B cell (primary cell): ENCODE measurements at regions not wholly inside any gene's neighbourhood (a gene's known extent, or its start where the extent isn't known, plus 50 kb on each side); places are given as distances from the start of the nearest gene placed in this dataset.

ENCODE experiments used
- ATAC-seq: fragments of 200-7000 bp; cut with Tn5 transposase; one replicate; pipeline ENCODE4 v1.10.0; 2021; ENCODE audit warnings: low read depth, mild to moderate bottlenecking, moderate number of reproducible peaks, moderate library complexity
- CTCF ChIA-PET: fragments of 350-600 bp; sonication (Branson Sonifier 250); formaldehyde crosslinking; loops from one replicate; lab custom pipeline; 2021; ENCODE audit warnings: antibody characterized with exemption, inconsistent platforms; lab: Charles Lee
- POLR2A ChIA-PET: fragments of 350-600 bp; sonication (Branson Sonifier 250); formaldehyde crosslinking; loops from one replicate; lab custom pipeline; 2021; ENCODE audit warnings: antibody characterized with exemption; lab: Charles Lee
- DNase-seq: peaks from one replicate; pipeline ENCODE4 v3.0.0; 2013
- H2AFZ ChIP-seq: 2 replicates; pipeline ENCODE4 v1.6.1; 2012; ENCODE audit warnings: mild to moderate bottlenecking, low read depth, low read length; ENCODE audit not compliant: insufficient read depth, poor library complexity, severe bottlenecking
- H3K27ac ChIP-seq, 2 donors: 1 replicate in 1 of 2; 2 replicates in 1 of 2; pipeline ENCODE4 v1.5.1; 2012 to 2013; ENCODE audit warnings: low read length in 2 of 2, mild to moderate bottlenecking in 2 of 2, moderate library complexity in 1 of 2
- H3K27me3 ChIP-seq, 4 experiments: fragments of 200-600 bp in 1 of 4; sonication (generic) in 1 of 4; replicated peaks in 1 of 4; 1 replicate in 2 of 4; 2 replicates in 2 of 4; pipeline versions ENCODE4 v1.6.1 to v1.7.0; 2013 to 2016; ENCODE audit warnings: low read length in 3 of 4, mild to moderate bottlenecking in 2 of 4, mixed read lengths in 1 of 4, moderate library complexity in 1 of 4; ENCODE audit not compliant: insufficient read depth in 4 of 4, control insufficient read depth in 3 of 4; ENCODE audit errors: control extremely low read depth in 1 of 4
- H3K36me3 ChIP-seq, 2 experiments: replicated peaks in 1 of 2; 1 replicate in 1 of 2; 2 replicates in 1 of 2; pipeline versions ENCODE4 v1.6.1 to v1.7.1; 2013; ENCODE audit warnings: low read length in 1 of 2; ENCODE audit not compliant: insufficient read depth in 2 of 2, control insufficient read depth in 1 of 2; ENCODE audit errors: control extremely low read depth in 1 of 2, extremely low read depth in 1 of 2
- H3K4me1 ChIP-seq, 2 donors: fragments of 200-600 bp in 1 of 2; sonication (generic) in 1 of 2; 1 replicate in 1 of 2; 2 replicates in 1 of 2; pipeline versions ENCODE4 v1.5.1 to v1.6.1; 2013 to 2017; ENCODE audit warnings: low read length in 2 of 2; ENCODE audit not compliant: control insufficient read depth in 2 of 2, insufficient read depth in 2 of 2
- H3K4me2 ChIP-seq: replicated peaks from 2 replicates; pipeline ENCODE3; 2012; ENCODE audit warnings: mild to moderate bottlenecking, low read depth, low read length; ENCODE audit not compliant: poor library complexity, severe bottlenecking
- H3K4me3 ChIP-seq, 5 experiments: fragments of 200-600 bp in 1 of 5; sonication (generic) in 1 of 5; 1 replicate in 3 of 5; 2 replicates in 2 of 5; pipeline versions ENCODE4 v1.5.1 to v1.7.0; 2011 to 2016; ENCODE audit warnings: low read length in 4 of 5, mild to moderate bottlenecking in 4 of 5, low read depth in 2 of 5, control low read depth in 1 of 5, moderate library complexity in 1 of 5; ENCODE audit not compliant: insufficient read depth in 1 of 5; ENCODE audit errors: control extremely low read depth in 1 of 5, extremely low read depth in 1 of 5
- H3K79me2 ChIP-seq: fragments of 200-600 bp; sonication (generic); one replicate; pipeline ENCODE4 v1.6.0; 2016; ENCODE audit warnings: low read length; ENCODE audit not compliant: control insufficient read depth, insufficient read depth
- H3K9ac ChIP-seq: fragments of 200-600 bp; sonication (generic); 2 replicates; pipeline ENCODE4 v1.6.1; 2017; ENCODE audit warnings: mild to moderate bottlenecking, low read length, moderate library complexity
- H3K9me3 ChIP-seq, 3 donors: one replicate each; pipeline versions ENCODE4 v1.6.1 to v1.7.1; 2013; ENCODE audit warnings: low read length in 2 of 3; ENCODE audit not compliant: control insufficient read depth in 2 of 3, insufficient read depth in 1 of 3; ENCODE audit errors: control extremely low read depth in 1 of 3
- H4K20me1 ChIP-seq: 2 replicates; pipeline ENCODE4 v1.6.0; 2012; ENCODE audit warnings: mild to moderate bottlenecking, low read length; ENCODE audit not compliant: insufficient read depth, control insufficient read depth, poor library complexity, severe bottlenecking
- H3K27ac Mint-ChIP-seq: one replicate; pipeline ENCODE4 v1.8.0; 2021; ENCODE audit warnings: mixed read lengths
- H3K27me3 Mint-ChIP-seq: one replicate; pipeline ENCODE4 v1.8.0; 2021; ENCODE audit warnings: mixed read lengths
- H3K4me1 Mint-ChIP-seq: one replicate; pipeline ENCODE4 v1.8.0; 2021; ENCODE audit warnings: mixed read lengths
- H3K4me3 Mint-ChIP-seq: one replicate; pipeline ENCODE4 v1.8.0; 2021; ENCODE audit warnings: mixed read lengths
- H3K9me3 Mint-ChIP-seq: one replicate; pipeline ENCODE4 v1.8.0; 2022; ENCODE audit warnings: mixed read lengths; ENCODE audit not compliant: insufficient read depth
- EZH2 ChIP-seq: IDR thresholded peaks from 2 replicates; pipeline ENCODE4 v1.6.1; 2012; ENCODE audit warnings: borderline replicate concordance, low read depth, mild to moderate bottlenecking, moderate library complexity, low read length; ENCODE audit not compliant: insufficient read depth, poor library complexity, severe bottlenecking
- WGBS: methylation state at CpG from one replicate; pipeline ENCODE4 v1.1.5; 2013; ENCODE audit warnings: missing lambda C conversion rate; ENCODE audit not compliant: insufficient coverage; 5-methylcytosine and 5-hydroxymethylcytosine counted together
- intact Hi-C: fragments of 100-400 bp; cut with micrococcal nuclease; formaldehyde crosslinking; loops from one replicate; pipeline ENCODE4 v1.10.0; 2022
- TF ChIP-seq, protein P1 (sequence below): fragments of 200-600 bp; IDR thresholded peaks from one replicate; pipeline ENCODE4 v1.8.0; 2022; ENCODE audit warnings: antibody characterized with exemption, mild to moderate bottlenecking

GRCh38 chr6:1039746-1040145, 272.2 kb upstream of the FOXQ1 start:
- no peak overlapping the region for H3K4me3 ChIP-seq
- ChIA-PET CTCF (no interaction called here), POLR2A (no interaction called here)
- ATAC-seq (no peak), DNase-seq (no peak)
- no peaks in the 10 kb centered on the region for H3K79me2 ChIP-seq
- 67% methylated on average over 1 of the region's 2 CpGs for WGBS
- intact Hi-C loops, result no loop called here
- H3K4me1 Mint-ChIP-seq, result no peaks in the 10 kb centered on the region
- peaks cover 0 to 3% (median 0%) of the 10 kb centered on the region in 3 donors for H3K9me3 ChIP-seq
- H3K36me3 ChIP-seq, result no peaks in the 10 kb centered on the region
- H3K27ac ChIP-seq, result no peak overlapping the region
- no peak overlapping the region for H3K4me3 Mint-ChIP-seq
- peaks cover 0 to under 1% (median 0%) of the 10 kb centered on the region in 4 experiments for H3K27me3 ChIP-seq
- no peaks in the 10 kb centered on the region for H3K4me1 ChIP-seq
- H3K4me2 ChIP-seq, result no peak overlapping the region
- H4K20me1 ChIP-seq, result no peaks in the 10 kb centered on the region
- TF ChIP-seq, protein P1, sequence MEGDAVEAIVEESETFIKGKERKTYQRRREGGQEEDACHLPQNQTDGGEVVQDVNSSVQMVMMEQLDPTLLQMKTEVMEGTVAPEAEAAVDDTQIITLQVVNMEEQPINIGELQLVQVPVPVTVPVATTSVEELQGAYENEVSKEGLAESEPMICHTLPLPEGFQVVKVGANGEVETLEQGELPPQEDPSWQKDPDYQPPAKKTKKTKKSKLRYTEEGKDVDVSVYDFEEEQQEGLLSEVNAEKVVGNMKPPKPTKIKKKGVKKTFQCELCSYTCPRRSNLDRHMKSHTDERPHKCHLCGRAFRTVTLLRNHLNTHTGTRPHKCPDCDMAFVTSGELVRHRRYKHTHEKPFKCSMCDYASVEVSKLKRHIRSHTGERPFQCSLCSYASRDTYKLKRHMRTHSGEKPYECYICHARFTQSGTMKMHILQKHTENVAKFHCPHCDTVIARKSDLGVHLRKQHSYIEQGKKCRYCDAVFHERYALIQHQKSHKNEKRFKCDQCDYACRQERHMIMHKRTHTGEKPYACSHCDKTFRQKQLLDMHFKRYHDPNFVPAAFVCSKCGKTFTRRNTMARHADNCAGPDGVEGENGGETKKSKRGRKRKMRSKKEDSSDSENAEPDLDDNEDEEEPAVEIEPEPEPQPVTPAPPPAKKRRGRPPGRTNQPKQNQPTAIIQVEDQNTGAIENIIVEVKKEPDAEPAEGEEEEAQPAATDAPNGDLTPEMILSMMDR, result no peak
- no peak overlapping the region for H3K9ac ChIP-seq
- no peak overlapping the region for H3K27ac Mint-ChIP-seq
- no peak overlapping the region for H2AFZ ChIP-seq
- peaks cover 23% of the 10 kb centered on the region for H3K27me3 Mint-ChIP-seq
- no peaks in the 10 kb centered on the region for H3K9me3 Mint-ChIP-seq

DNA sequence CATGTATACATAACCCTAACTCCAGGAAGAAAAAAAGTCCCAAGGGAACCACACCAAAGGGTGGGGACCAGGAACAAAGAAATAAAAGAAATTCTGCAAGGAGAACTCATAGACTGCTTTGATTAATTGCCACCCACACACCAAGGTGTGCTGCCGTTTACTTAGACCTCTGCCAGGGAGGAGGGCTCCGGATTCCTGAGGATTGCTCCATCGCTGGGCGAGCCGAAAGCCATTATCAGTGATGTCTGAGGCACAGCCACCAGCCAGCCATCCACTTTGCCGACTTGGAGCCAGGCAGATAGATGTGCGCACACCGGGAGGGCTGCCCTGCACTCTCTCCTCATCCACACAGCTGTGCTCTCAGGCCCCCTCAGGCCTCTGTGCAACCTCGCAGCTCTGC, 272.7 kb upstream of the FOXQ1 start:
- H2AFZ ChIP-seq, result no peak overlapping the region
- no peaks in the 10 kb centered on the region for H3K36me3 ChIP-seq
- Mint-ChIP-seq H3K9me3 (no peaks in the 10 kb centered on the region), H3K27ac (no peak overlapping the region), H3K27me3 (peaks cover 18% of the 10 kb centered on the region), H3K4me1 (no peaks in the 10 kb centered on the region), H3K4me3 (no peak overlapping the region)
- DNase-seq (no peak), ATAC-seq (no peak)
- H4K20me1 ChIP-seq, result no peaks in the 10 kb centered on the region
- no peaks in the 10 kb centered on the region for H3K27me3 ChIP-seq
- H3K9ac ChIP-seq, result no peak overlapping the region
- WGBS, result 83% methylated on average over 9 of the region's 9 CpGs
- TF ChIP-seq, protein P1, result no peak
- TF ChIP-seq EZH2, result no peak
- intact Hi-C loops, result no loop called here
- POLR2A ChIA-PET, result no interaction called here
- no peak overlapping the region for H3K4me3 ChIP-seq
- no peak overlapping the region for H3K27ac ChIP-seq
- H3K4me1 ChIP-seq, result no peaks in the 10 kb centered on the region
- no peaks in the 10 kb centered on the region for H3K79me2 ChIP-seq
- CTCF ChIA-PET, result no interaction called here
- no peak overlapping the region for H3K4me2 ChIP-seq
- peaks cover 0 to 3% (median 0%) of the 10 kb centered on the region in 3 donors for H3K9me3 ChIP-seq
